T-helper 2 cell (primary cell): ENCODE measurements at regions not wholly inside any gene's neighbourhood (a gene's known extent, or its start where the extent isn't known, plus 50 kb on each side); places are given as distances from the start of the nearest gene placed in this dataset.

Experiments used
- DNase-seq, 5 experiments: peaks; one replicate each; pipeline versions ENCODE4 v3.0.0 to v3.0.0-alpha.2; 2012 to 2022

GRCh38 chr4:28548136-28548535 lies 1687.5 kb downstream of the STIM2 start:
- no peak for DNase-seq

- no peak for DNase-seq
These were observed 1688.0 kb downstream of the STIM2 start for GRCh38 chr4:28548594-28548993.

GRCh38 chr4:28555866-28556265 lies 1695.2 kb downstream of the STIM2 start:
- DNase-seq = no peak

- no peak for DNase-seq
These were observed 1697.1 kb downstream of the STIM2 start for GRCh38 chr4:28557755-28558154.

- DNase-seq = no peak
These were observed 1698.3 kb downstream of the STIM2 start for GRCh38 chr4:28558895-28559294.

GRCh38 chr4:28562913-28563312 lies 1702.3 kb downstream of the STIM2 start:
- DNase-seq = no peak

GRCh38 chr4:28565396-28565795 lies 1704.8 kb downstream of the STIM2 start:
- DNase-seq = no peak

- no peak for DNase-seq
These were observed 1740.3 kb downstream of the STIM2 start for GRCh38 chr4:28600958-28601357.

GRCh38 chr4:28621591-28621990 lies 1761.0 kb downstream of the STIM2 start:
- no peak for DNase-seq

- no peak for DNase-seq
These were observed 1776.3 kb downstream of the STIM2 start for GRCh38 chr4:28636971-28637370.

- DNase-seq = no peak
These were observed 1779.1 kb downstream of the STIM2 start for GRCh38 chr4:28639747-28640146.

- DNase-seq = no peak
These were observed 1794.0 kb downstream of the STIM2 start for GRCh38 chr4:28654618-28655017.

- no peak for DNase-seq
These were observed 1804.7 kb downstream of the STIM2 start for GRCh38 chr4:28665306-28665705.

GRCh38 chr4:28675582-28675981 lies 1814.9 kb downstream of the STIM2 start:
- DNase-seq = no peak

- DNase-seq = no peak
These were observed 1817.2 kb downstream of the STIM2 start for GRCh38 chr4:28677808-28678207.

- DNase-seq = no peak
These were observed 1822.2 kb downstream of the STIM2 start for GRCh38 chr4:28682847-28683246.

- peak in 1 of 5 experiments; percentile 4 for DNase-seq
These were observed 1826.0 kb downstream of the STIM2 start for GRCh38 chr4:28686618-28687017.

- DNase-seq = no peak
These were observed 1830.2 kb downstream of the STIM2 start for GRCh38 chr4:28690890-28691289.

GRCh38 chr4:28702571-28702970 lies 1841.9 kb downstream of the STIM2 start:
- no peak for DNase-seq

- DNase-seq = no peak
These were observed 1849.2 kb downstream of the STIM2 start for GRCh38 chr4:28709891-28710290.

- DNase-seq = no peak
These were observed 1862.7 kb downstream of the STIM2 start for GRCh38 chr4:28723371-28723770.

GRCh38 chr4:28724239-28724638 lies 1863.6 kb downstream of the STIM2 start:
- DNase-seq = no peak

- no peak for DNase-seq
These were observed 1869.7 kb downstream of the STIM2 start for GRCh38 chr4:28730304-28730703.

GRCh38 chr4:28744066-28744465 lies 1883.4 kb downstream of the STIM2 start:
- DNase-seq = no peak

- no peak for DNase-seq
These were observed 1893.7 kb downstream of the STIM2 start for GRCh38 chr4:28754376-28754775.

GRCh38 chr4:28755081-28755480 lies 1894.4 kb downstream of the STIM2 start:
- no peak for DNase-seq
